Astrocyte (in vitro differentiated cells and primary cell): ENCODE measurements at regions not wholly inside any gene's neighbourhood (a gene's known extent, or its start where the extent isn't known, plus 50 kb on each side); places are given as distances from the start of the nearest gene placed in this dataset.

Experiments used
- DNase-seq: peaks from one replicate; pipeline ENCODE4 v3.0.0-alpha.2; 2010; ENCODE audit warnings: low read depth
- FAIRE-seq: peaks from 2 replicates; lab custom pipeline; 2011; peaks lifted over from hg19 to GRCh38; lab: Jason Lieb, UNC
- H2AFZ ChIP-seq: 2 replicates; pipeline ENCODE4 v1.6.0; 2012; ENCODE audit warnings: low read depth, low read length, inconsistent platforms
- H3K27ac ChIP-seq: 2 replicates; pipeline ENCODE4 v1.5.1; 2011; ENCODE audit warnings: low read depth, low read length, inconsistent platforms
- H3K27me3 ChIP-seq: 2 replicates; pipeline ENCODE4 v1.6.0; 2011; ENCODE audit warnings: low read length, inconsistent platforms; ENCODE audit not compliant: insufficient read depth
- H3K36me3 ChIP-seq: 2 replicates; pipeline ENCODE4 v1.5.1; 2011; ENCODE audit warnings: low read length, inconsistent platforms; ENCODE audit not compliant: insufficient read depth
- H3K4me1 ChIP-seq: 2 replicates; pipeline ENCODE4 v1.5.1; 2011; ENCODE audit warnings: low read length, inconsistent platforms; ENCODE audit not compliant: insufficient read depth
- H3K4me2 ChIP-seq: 2 replicates; pipeline ENCODE4 v1.6.0; 2012; ENCODE audit warnings: low read length, inconsistent platforms
- H3K4me3 ChIP-seq: 2 replicates; pipeline ENCODE4 v1.5.1; 2011; ENCODE audit warnings: low read depth, mild to moderate bottlenecking, low read length, inconsistent platforms; ENCODE audit not compliant: insufficient read depth
- H3K79me2 ChIP-seq: 2 replicates; pipeline ENCODE4 v1.6.0; 2012; ENCODE audit warnings: mild to moderate bottlenecking, low read length, inconsistent platforms; ENCODE audit not compliant: insufficient read depth
- H3K9ac ChIP-seq: 2 replicates; pipeline ENCODE4 v1.6.0; 2012; ENCODE audit warnings: mild to moderate bottlenecking, low read length, inconsistent platforms
- H3K9me3 ChIP-seq: 2 replicates; pipeline ENCODE4 v1.5.1; 2012; ENCODE audit warnings: low read depth, mild to moderate bottlenecking, low read length, inconsistent platforms; ENCODE audit not compliant: insufficient read depth
- H4K20me1 ChIP-seq: 2 replicates; pipeline ENCODE4 v1.6.0; 2012; ENCODE audit warnings: low read length, inconsistent platforms; ENCODE audit not compliant: insufficient read depth
- H3K27ac Mint-ChIP-seq: one replicate; pipeline ENCODE4 v1.8.0; 2021; ENCODE audit warnings: mild to moderate bottlenecking, mixed read lengths; ENCODE audit not compliant: unreplicated experiment
- H3K27me3 Mint-ChIP-seq: one replicate; pipeline ENCODE4 v1.8.0; 2021; ENCODE audit warnings: low read depth, mixed read lengths; ENCODE audit not compliant: unreplicated experiment
- H3K36me3 Mint-ChIP-seq: one replicate; pipeline ENCODE4 v1.8.0; 2021; ENCODE audit warnings: low read depth, mixed read lengths; ENCODE audit not compliant: unreplicated experiment
- H3K4me1 Mint-ChIP-seq: one replicate; pipeline ENCODE4 v1.8.0; 2021; ENCODE audit warnings: low read depth, mixed read lengths; ENCODE audit not compliant: unreplicated experiment
- H3K4me3 Mint-ChIP-seq: one replicate; pipeline ENCODE4 v1.8.0; 2021; ENCODE audit warnings: mild to moderate bottlenecking, moderate library complexity, mixed read lengths; ENCODE audit not compliant: unreplicated experiment
- H3K9me3 Mint-ChIP-seq: one replicate; pipeline ENCODE4 v1.8.0; 2021; ENCODE audit warnings: mild to moderate bottlenecking, mixed read lengths; ENCODE audit not compliant: unreplicated experiment
- EZH2 ChIP-seq: IDR thresholded peaks from 2 replicates; pipeline ENCODE4 v1.6.1; 2012; ENCODE audit warnings: mild to moderate bottlenecking, low read length, inconsistent platforms; ENCODE audit not compliant: insufficient read depth
- TF ChIP-seq, protein P1 (sequence below): IDR thresholded peaks from 2 replicates; pipeline ENCODE4 v1.5.1; 2011; ENCODE audit warnings: low read depth, mild to moderate bottlenecking, inconsistent platforms, low read length, moderate library complexity; ENCODE audit not compliant: insufficient read depth

DNA sequence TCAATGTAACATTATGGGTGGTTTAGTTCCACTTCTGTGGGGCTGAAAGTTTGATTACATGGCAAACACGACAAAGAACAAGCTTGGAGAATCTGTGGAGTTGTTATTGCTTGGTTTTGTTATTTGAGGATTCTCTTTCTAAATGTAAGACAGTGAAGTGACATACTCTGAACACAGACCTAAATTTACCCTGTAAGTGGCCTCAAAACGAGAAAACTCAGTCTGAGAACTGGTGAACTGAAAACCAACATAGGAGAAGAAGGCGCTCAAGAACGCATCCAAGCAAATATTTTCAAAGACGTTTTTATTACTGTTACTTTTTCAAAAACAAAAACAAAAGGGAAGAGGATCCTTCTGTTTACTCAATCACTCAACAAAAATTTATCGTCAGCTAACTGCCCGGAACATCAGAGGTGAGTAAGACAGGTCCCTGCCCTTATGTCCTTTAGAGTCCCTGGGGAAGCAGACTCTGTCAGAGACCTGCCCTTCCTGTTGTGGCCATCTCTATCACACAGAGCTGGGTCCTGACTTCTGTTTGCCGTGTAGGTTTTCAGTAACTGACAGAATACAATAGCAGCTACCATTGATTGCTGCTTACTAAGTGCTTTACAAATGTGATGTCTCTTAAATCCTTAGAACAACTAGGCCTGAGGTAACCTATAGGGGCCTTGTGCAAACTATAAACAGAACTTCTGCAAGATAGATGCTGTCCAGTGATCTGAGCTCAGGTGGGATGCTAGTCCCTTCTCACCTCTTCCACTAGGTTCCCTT is 79.3 kb upstream of the C12orf71 start:
- no peak overlapping the region for H3K4me2 ChIP-seq
- Mint-ChIP-seq H3K27ac (no peak overlapping the region), H3K4me1 (peaks cover 9% of the 10 kb centered on the region), H3K36me3 (peaks cover 2% of the 10 kb centered on the region), H3K9me3 (no peaks in the 10 kb centered on the region), H3K4me3 (no peak overlapping the region), H3K27me3 (no peaks in the 10 kb centered on the region)
- DNase-seq (no peak), FAIRE-seq (no peak)
- no peaks in the 10 kb centered on the region for H3K79me2 ChIP-seq
- H3K27me3 ChIP-seq: no peaks in the 10 kb centered on the region
- H2AFZ ChIP-seq: no peak overlapping the region
- no peak overlapping the region for H3K27ac ChIP-seq
- H3K9me3 ChIP-seq: no peaks in the 10 kb centered on the region
- H3K4me1 ChIP-seq: peaks cover 14% of the 10 kb centered on the region
- TF ChIP-seq EZH2: no peak
- TF ChIP-seq, protein P1, sequence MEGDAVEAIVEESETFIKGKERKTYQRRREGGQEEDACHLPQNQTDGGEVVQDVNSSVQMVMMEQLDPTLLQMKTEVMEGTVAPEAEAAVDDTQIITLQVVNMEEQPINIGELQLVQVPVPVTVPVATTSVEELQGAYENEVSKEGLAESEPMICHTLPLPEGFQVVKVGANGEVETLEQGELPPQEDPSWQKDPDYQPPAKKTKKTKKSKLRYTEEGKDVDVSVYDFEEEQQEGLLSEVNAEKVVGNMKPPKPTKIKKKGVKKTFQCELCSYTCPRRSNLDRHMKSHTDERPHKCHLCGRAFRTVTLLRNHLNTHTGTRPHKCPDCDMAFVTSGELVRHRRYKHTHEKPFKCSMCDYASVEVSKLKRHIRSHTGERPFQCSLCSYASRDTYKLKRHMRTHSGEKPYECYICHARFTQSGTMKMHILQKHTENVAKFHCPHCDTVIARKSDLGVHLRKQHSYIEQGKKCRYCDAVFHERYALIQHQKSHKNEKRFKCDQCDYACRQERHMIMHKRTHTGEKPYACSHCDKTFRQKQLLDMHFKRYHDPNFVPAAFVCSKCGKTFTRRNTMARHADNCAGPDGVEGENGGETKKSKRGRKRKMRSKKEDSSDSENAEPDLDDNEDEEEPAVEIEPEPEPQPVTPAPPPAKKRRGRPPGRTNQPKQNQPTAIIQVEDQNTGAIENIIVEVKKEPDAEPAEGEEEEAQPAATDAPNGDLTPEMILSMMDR: no peak
- H3K36me3 ChIP-seq: no peaks in the 10 kb centered on the region
- H3K9ac ChIP-seq: no peak overlapping the region
- no peaks in the 10 kb centered on the region for H4K20me1 ChIP-seq
- H3K4me3 ChIP-seq: no peak overlapping the region

DNA sequence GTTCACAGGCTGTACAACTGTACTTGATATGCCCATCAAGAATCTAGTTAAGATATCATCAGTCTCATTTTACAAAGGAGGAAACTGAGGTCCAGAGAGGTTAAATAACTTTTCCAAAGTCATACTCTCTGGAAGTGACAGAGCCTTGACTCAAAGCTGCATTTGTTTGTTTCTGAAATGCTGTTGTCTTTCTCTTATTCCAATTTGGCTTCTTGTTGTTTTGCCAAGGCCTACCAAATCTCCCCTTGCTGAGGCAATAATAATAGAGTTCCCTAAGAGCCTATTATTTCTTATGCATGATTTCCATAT is 79.8 kb upstream of the C12orf71 start:
- H3K9ac ChIP-seq: no peak overlapping the region
- Mint-ChIP-seq H3K4me3 (no peak overlapping the region), H3K9me3 (no peaks in the 10 kb centered on the region), H3K27ac (no peak overlapping the region), H3K27me3 (no peaks in the 10 kb centered on the region), H3K4me1 (peaks cover 9% of the 10 kb centered on the region), H3K36me3 (peaks cover 2% of the 10 kb centered on the region)
- DNase-seq: no peak
- no peaks in the 10 kb centered on the region for H3K79me2 ChIP-seq
- no peak overlapping the region for H3K4me3 ChIP-seq
- no peak overlapping the region for H3K4me2 ChIP-seq
- no peak for TF ChIP-seq EZH2
- TF ChIP-seq, protein P1: no peak
- no peaks in the 10 kb centered on the region for H3K9me3 ChIP-seq
- no peaks in the 10 kb centered on the region for H4K20me1 ChIP-seq
- peaks cover 14% of the 10 kb centered on the region for H3K4me1 ChIP-seq
- no peak for FAIRE-seq
- no peaks in the 10 kb centered on the region for H3K36me3 ChIP-seq
- no peak overlapping the region for H3K27ac ChIP-seq
- no peak overlapping the region for H2AFZ ChIP-seq
- no peaks in the 10 kb centered on the region for H3K27me3 ChIP-seq

DNA sequence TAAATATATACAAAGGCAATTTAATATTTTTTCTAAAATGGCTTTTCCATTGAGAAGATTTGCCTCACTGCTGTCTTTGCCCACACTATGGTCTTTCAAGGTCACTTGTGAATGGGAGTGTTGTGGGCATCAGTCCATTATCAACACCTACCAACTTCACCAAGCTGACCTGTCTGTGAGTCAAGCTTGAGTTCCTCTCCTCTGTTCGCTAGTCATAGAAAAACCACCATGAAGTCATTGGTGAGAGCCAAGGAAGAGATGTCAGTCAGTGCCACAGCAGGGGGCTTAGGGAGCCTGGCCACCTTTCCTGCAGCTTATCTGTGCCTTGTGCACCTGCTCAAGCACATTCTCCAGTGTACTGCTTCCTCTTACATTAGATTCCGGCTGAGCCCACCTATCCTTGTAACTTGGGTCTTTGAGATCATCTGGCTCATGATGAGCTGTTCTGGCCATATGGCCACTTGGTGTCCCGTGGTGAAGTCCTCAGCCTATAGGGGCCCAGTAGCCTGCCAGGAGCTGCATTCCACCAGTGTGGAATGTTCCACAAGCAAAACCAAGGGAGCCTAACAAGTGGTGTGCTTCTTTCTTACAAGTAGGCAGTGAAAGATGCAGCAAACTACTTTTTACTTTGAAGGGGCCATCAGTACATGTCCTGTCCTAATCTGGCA is 80.8 kb upstream of the C12orf71 start:
- Histone ChIP-seq H4K20me1 (no peaks in the 10 kb centered on the region), H3K9me3 (no peaks in the 10 kb centered on the region), H3K9ac (no peak overlapping the region), H3K4me1 (peaks cover 14% of the 10 kb centered on the region), H3K36me3 (no peaks in the 10 kb centered on the region), H3K79me2 (no peaks in the 10 kb centered on the region), H2AFZ (peak overlapping the region; percentile 0), H3K27me3 (no peaks in the 10 kb centered on the region), H3K27ac (no peak overlapping the region), H3K4me3 (no peak overlapping the region), H3K4me2 (peak overlapping the region; percentile 33)
- FAIRE-seq (no peak), DNase-seq (peak; percentile 69)
- peaks cover 2% of the 10 kb centered on the region for H3K36me3 Mint-ChIP-seq
- peak overlapping the region; percentile 9 for H3K27ac Mint-ChIP-seq
- no peak overlapping the region for H3K4me3 Mint-ChIP-seq
- no peaks in the 10 kb centered on the region for H3K27me3 Mint-ChIP-seq
- no peak for TF ChIP-seq EZH2
- TF ChIP-seq, protein P1: no peak
- H3K9me3 Mint-ChIP-seq: peaks cover 3% of the 10 kb centered on the region
- H3K4me1 Mint-ChIP-seq: peaks cover 7% of the 10 kb centered on the region
